SW480 (cell line): ENCODE measurements at regions not wholly inside any gene's neighbourhood (a gene's known extent, or its start where the extent isn't known, plus 50 kb on each side); places are given as distances from the start of the nearest gene placed in this dataset.
"Not testable (repeated sequence)": the region's sequence is repeated elsewhere in the genome, so short reads cannot be mapped to it uniquely, and the experiment has no call there.

Experiments used
- DNase-seq: peaks from one replicate; pipeline ENCODE4 v3.0.0-alpha.2; 2016; ENCODE audit warnings: low spot score

GRCh38 chr13:58190577-58190976, 559.0 kb downstream of the PCDH17 start:
- no peak for DNase-seq

- DNase-seq = no peak
Measured at GRCh38 chr13:58191754-58192153, 560.2 kb downstream of the PCDH17 start.

GRCh38 chr13:58202099-58202498, 570.6 kb downstream of the PCDH17 start:
- DNase-seq = no peak

GRCh38 chr13:58207501-58207900, 576.0 kb downstream of the PCDH17 start:
- DNase-seq = no peak

DNA sequence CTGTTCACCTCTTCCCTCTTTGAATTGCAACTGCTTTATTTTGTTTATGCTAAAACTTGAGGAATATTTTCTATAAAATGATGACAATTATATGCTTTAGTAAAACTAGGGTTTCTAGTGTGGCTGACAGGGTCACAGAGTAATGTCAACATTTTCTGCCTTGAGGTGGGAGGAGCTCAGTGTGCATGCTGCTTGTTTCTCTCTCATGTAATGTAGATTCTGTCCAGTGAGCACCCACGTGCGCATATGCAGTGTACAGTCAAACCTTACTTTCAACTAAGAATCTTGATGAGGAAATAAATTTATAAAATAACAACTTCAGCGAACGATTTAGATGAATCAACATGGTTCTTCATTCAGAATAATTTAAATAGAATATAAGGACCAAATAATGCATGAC, 603.9 kb downstream of the PCDH17 start:
- no peak for DNase-seq

GRCh38 chr13:58238972-58239773, 607.6 kb downstream of the PCDH17 start:
- no peak for DNase-seq

GRCh38 chr13:58239774-58240268, 608.3 kb downstream of the PCDH17 start:
- DNase-seq = no peak

DNA sequence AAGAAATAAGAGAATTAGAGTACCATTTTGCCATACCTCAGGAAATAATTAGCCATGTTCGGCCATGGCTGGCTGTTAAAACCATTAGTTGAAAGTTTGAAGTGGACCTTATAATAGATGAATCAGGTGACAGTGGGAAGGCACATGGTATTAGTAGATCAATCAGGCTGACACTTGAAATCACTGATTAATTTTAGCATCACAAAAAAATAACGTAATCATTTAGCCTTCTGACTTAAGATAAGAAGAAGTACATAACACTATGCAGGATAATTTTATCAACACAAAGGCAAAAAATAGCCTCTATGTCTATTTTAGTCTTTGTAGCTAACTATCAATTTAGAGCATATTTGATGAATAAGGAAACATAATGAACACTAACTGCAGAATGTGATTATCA, 615.5 kb downstream of the PCDH17 start:
- no peak for DNase-seq

DNA sequence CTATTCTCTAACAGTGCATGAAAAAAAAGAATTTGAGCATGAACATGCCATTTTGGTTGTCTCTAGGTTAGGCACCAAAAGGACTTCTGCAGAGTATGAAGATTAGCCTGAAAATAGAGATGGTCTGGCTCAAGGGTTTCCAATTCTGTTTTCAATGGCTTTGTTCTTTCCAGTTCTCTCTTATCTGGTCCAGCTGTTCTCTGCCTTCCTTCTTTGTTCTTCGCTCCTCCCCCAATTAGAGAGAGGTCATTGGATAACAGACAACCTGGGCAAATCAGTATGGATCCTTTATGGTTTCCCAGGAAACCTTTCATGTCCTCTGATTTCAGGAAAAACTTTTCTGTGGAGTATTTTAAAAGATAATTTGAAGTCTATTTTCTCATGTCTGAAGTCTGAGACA, 623.4 kb downstream of the PCDH17 start:
- no peak for DNase-seq

GRCh38 chr13:58266271-58266670, 634.7 kb downstream of the PCDH17 start:
- DNase-seq = no peak

- peak; percentile 16 for DNase-seq
Measured at GRCh38 chr13:58298556-58299135, 667.1 kb downstream of the PCDH17 start.

GRCh38 chr13:58300224-58300623, 668.7 kb downstream of the PCDH17 start:
- DNase-seq = no peak

GRCh38 chr13:58300974-58301681, 669.6 kb downstream of the PCDH17 start:
- DNase-seq = no peak

- DNase-seq = no peak
Measured at GRCh38 chr13:58302349-58302748, 670.8 kb downstream of the PCDH17 start.

DNA sequence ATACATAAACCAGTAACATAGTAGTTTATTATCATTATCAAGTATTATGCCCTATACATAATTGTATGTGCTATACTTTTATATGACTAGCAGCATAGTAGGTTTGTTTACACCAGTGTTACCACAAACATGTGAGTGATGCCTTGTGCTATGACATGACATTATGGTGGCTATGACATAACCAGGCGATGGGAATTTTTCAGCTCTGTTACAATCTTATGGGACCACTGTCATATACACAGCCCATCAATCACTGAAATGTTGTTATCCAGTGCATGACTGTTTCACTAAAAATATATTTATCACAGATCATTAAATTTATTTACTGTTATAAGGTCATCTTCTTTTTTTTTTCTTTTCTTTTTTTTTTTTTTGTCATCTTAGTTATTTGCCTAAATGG, 674.5 kb downstream of the PCDH17 start:
- no peak for DNase-seq

GRCh38 chr13:58313219-58313618, 681.7 kb downstream of the PCDH17 start:
- no peak for DNase-seq

DNA sequence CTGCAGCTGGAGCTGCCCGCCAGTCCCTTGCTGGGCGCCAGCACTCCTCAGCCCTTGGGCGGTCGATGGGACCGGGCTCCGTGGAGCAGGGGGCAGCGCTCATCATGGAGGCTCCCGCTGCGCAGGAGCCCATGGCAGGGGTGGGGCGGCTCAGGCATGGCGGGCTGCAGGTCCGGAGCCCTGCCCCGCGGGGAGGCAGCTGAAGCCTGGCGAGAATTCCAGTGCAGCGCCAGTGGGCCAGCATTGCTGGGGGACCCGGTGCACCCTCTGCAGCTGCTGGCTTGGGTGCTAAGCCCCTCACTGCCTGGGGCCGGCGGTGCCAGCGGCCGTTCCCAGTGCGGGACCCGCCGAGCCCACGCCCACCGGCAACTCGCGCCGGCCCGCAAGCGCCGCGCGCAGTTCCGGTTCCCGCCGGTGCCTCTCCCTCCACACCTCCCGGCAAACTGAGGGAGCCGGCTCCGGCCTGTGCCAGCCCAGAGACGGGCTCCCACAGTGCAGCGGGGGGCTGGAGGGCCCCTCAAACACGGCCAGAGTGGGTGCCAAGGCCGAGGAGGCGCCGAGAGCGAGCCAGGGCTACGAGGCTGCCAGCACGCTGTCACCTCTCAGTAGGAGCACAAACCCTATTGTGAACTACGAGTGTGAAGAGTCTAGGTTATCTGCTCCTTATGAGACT, 687.1 kb downstream of the PCDH17 start:
- no peak for DNase-seq

DNA sequence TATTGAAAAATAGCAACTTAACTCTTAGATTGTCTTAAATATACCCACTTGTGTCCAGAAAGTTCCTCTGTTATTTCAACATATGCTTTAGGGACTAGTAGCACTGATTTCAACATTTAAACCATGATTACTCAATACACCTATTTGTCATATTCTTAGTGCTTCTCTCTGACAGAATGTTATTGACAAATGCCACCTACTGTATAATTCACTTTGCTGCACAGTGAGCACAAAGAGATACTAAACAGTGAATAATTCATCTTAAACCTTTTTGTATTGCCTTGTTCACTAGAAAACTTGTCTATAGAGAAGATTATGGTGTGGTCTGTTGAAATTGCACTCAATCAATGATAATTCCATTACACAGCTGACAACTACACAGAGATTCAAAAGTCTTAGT, 692.6 kb downstream of the PCDH17 start:
- no peak for DNase-seq

DNA sequence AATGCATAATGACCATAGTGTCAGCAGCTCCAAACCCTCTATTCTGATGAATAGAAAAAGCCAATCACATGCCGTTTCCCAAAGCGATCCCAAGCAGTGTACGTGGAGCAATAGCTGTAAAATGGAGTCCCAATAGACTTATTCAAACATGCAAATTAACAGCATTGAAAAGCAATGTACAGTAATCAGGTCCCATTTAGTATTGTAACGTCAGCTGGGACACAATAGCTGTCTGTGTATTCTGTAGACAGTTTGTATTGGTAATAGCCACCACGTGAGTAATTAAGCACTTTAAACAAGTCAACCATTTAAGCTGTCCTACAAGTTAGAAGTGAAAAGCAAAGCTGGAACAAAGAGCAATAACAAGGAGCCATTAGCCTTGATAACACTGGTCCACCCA, 698.2 kb downstream of the PCDH17 start:
- DNase-seq = no peak

- no peak for DNase-seq
Measured at GRCh38 chr13:58340895-58341294, 709.4 kb downstream of the PCDH17 start.

DNA sequence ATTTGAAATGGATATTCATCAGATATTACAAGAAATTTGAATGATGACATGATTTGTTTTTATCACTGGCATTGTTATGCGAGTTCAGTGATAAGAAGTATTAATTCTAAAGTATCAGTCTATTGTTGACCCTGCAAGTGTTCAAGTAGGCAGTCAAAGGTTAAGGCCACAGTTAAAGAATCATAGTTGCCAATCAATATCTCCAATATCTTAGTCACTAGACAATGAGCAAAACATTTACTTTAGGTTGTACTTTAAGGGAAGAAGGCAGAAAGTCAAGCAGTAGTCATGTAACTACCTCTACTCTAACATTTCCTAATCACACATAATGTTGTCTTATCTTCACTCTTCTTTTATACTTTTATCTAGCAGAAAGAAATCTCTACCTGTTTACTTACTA, 709.8 kb downstream of the PCDH17 start:
- DNase-seq = no peak

GRCh38 chr13:58343076-58343475, 711.5 kb downstream of the PCDH17 start:
- DNase-seq = no peak

- DNase-seq = not testable (repeated sequence)
Measured at GRCh38 chr13:58352100-58352499, 720.6 kb downstream of the PCDH17 start.
